NB4 (cell line): ENCODE measurements at regions not wholly inside any gene's neighbourhood (a gene's known extent, or its start where the extent isn't known, plus 50 kb on each side); places are given as distances from the start of the nearest gene placed in this dataset.

Experiments used
- CTCF ChIP-seq: IDR thresholded peaks from one replicate; pipeline ENCODE4 v1.5.1; 2012; ENCODE audit warnings: low read depth, low read length
- POLR2A ChIP-seq: IDR thresholded peaks from 2 replicates; pipeline ENCODE4 v1.6.1; 2011; ENCODE audit warnings: mild to moderate bottlenecking; ENCODE audit not compliant: insufficient read length; ENCODE audit errors: extremely low read depth

- no peak for TF ChIP-seq CTCF
- no peak for TF ChIP-seq POLR2A
Observed at GRCh38 chr2:3035385-3036050, 342.1 kb downstream of the EIPR1 start.
